ENCODE measurements at regions not wholly inside any gene's neighbourhood (a gene's known extent, or its start where the extent isn't known, plus 50 kb on each side); places are given as distances from the start of the nearest gene placed in this dataset.

DNA sequence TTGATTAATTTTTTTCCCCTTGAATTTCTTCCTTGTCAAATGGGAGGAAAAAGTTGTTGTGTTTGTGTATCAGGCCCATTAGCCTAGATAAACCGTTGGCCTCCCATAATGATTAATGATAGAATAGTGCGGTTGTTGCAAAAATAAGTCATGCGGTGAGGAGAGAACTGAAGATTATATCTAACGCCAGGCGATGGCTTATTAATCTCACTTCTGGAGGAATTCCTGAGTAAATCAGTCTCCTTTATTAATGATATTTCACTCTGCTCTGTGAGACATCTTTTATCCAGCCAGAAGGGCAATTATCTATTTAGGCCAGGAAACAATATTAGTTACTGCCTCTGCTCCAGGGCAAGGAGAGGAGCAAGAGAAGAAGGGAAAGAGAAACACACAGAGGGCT, 107.3 kb downstream of the IRX5 start:
- H3K9ac ChIP-seq (ENCODE audit: low read depth in 2 of 2, low read length in 2 of 2): no peak overlapping the region
- no peak overlapping the region for H3K27ac ChIP-seq
- H3K4me3 ChIP-seq: no peak overlapping the region
- intact Hi-C loops (cut with DNase I): no loop called here
- H3K9me3 ChIP-seq: no peaks in the 10 kb centered on the region
- no peak for DNase-seq
- H3K27me3 ChIP-seq: no peaks in the 10 kb centered on the region
- no peaks in the 10 kb centered on the region for H3K36me3 ChIP-seq
- TF ChIP-seq, protein P1, sequence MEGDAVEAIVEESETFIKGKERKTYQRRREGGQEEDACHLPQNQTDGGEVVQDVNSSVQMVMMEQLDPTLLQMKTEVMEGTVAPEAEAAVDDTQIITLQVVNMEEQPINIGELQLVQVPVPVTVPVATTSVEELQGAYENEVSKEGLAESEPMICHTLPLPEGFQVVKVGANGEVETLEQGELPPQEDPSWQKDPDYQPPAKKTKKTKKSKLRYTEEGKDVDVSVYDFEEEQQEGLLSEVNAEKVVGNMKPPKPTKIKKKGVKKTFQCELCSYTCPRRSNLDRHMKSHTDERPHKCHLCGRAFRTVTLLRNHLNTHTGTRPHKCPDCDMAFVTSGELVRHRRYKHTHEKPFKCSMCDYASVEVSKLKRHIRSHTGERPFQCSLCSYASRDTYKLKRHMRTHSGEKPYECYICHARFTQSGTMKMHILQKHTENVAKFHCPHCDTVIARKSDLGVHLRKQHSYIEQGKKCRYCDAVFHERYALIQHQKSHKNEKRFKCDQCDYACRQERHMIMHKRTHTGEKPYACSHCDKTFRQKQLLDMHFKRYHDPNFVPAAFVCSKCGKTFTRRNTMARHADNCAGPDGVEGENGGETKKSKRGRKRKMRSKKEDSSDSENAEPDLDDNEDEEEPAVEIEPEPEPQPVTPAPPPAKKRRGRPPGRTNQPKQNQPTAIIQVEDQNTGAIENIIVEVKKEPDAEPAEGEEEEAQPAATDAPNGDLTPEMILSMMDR (IDR thresholded peaks at IDR 0.05): no peak
- no peaks in the 10 kb centered on the region for H3K4me1 ChIP-seq

DNA sequence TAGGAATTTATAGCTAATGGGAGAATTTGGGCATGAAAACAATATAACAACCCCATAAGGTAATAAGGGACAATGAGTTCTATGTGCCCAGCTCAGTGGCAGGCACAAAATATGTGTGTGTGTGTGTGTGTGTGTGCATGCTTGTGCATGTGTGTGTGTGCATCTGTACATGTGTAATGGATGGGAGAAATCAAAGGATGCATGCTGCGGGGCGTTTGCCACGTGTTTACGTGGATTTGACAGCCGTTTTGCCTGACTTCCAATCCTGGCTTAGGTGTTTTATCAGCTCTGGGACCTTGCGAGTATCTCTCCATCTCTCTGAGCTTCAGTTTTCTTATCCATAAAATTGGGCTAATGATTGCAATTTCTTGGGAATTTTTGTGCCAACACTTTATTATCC, 108.4 kb downstream of the IRX5 start:
- no peak overlapping the region for H3K4me3 ChIP-seq
- no peak overlapping the region for H3K27ac ChIP-seq
- no peaks in the 10 kb centered on the region for H3K4me1 ChIP-seq
- no peak overlapping the region for H3K9ac ChIP-seq (ENCODE audit: low read depth in 2 of 2, low read length in 2 of 2)
- no peaks in the 10 kb centered on the region for H3K36me3 ChIP-seq
- intact Hi-C loops (cut with DNase I): no loop called here
- TF ChIP-seq, protein P1 (IDR thresholded peaks at IDR 0.05): no peak
- no peaks in the 10 kb centered on the region for H3K9me3 ChIP-seq
- H3K27me3 ChIP-seq: no peaks in the 10 kb centered on the region
- no peak for DNase-seq

DNA sequence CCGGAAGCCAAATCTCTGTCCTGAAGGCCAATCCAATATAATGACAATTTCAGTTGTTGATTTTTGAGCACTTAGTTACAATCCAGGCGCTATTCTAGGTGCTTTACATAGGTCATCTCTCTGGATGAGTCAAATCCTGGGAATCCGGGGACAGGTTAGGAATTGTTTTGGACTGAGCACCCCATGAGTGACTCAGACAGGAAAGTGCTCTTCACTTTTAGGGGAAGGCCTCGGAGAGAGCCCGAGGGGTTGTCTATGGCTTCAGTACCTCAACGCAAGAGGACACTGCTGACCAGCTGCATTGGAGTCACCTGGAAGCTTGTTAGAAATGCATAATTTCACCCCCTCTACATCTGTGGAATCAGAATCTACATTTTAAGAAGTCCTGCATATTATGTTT, 108.8 kb downstream of the IRX5 start:
- no peaks in the 10 kb centered on the region for H3K27me3 ChIP-seq
- no peaks in the 10 kb centered on the region for H3K9me3 ChIP-seq
- no peaks in the 10 kb centered on the region for H3K4me1 ChIP-seq
- H3K9ac ChIP-seq (ENCODE audit: low read depth in 2 of 2, low read length in 2 of 2): no peak overlapping the region
- no peaks in the 10 kb centered on the region for H3K36me3 ChIP-seq
- no peak overlapping the region for H3K27ac ChIP-seq
- TF ChIP-seq, protein P1 (IDR thresholded peaks at IDR 0.05): no peak
- no peak overlapping the region for H3K4me3 ChIP-seq
- intact Hi-C loops (cut with DNase I): no loop called here
- no peak for DNase-seq

DNA sequence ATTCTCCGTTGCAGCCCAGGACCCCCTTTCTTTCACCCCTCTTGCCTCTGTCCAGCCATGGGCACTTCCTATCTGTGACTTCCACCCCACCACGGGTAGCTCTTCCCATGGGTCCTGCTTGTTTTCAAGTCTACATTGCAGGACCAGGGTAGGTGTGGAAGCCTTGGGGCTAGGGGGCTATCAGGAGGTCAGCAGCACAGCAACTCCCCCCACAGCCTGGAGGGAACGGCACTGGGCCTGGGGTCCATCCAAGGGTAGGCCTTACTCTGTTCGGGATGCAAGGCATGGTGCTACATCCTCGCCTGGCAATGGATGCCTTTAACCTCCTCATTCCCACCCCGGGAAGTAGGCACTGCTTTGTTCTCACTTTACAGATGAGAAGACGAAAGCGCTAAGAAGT, 109.3 kb downstream of the IRX5 start:
- TF ChIP-seq, protein P1 (IDR thresholded peaks at IDR 0.05): no peak
- Histone ChIP-seq H3K36me3 (no peaks in the 10 kb centered on the region), H3K27me3 (no peaks in the 10 kb centered on the region), H3K9me3 (no peaks in the 10 kb centered on the region), H3K9ac (ENCODE audit: low read depth in 2 of 2, low read length in 2 of 2) (no peak overlapping the region), H3K4me1 (no peaks in the 10 kb centered on the region), H3K27ac (no peak overlapping the region), H3K4me3 (no peak overlapping the region)
- no peak for DNase-seq
- intact Hi-C loops (cut with DNase I): loop anchor here (5.0 kb wide), 1 partner anchor 222 kb away; no protein-coding TSS in a partner anchor

DNA sequence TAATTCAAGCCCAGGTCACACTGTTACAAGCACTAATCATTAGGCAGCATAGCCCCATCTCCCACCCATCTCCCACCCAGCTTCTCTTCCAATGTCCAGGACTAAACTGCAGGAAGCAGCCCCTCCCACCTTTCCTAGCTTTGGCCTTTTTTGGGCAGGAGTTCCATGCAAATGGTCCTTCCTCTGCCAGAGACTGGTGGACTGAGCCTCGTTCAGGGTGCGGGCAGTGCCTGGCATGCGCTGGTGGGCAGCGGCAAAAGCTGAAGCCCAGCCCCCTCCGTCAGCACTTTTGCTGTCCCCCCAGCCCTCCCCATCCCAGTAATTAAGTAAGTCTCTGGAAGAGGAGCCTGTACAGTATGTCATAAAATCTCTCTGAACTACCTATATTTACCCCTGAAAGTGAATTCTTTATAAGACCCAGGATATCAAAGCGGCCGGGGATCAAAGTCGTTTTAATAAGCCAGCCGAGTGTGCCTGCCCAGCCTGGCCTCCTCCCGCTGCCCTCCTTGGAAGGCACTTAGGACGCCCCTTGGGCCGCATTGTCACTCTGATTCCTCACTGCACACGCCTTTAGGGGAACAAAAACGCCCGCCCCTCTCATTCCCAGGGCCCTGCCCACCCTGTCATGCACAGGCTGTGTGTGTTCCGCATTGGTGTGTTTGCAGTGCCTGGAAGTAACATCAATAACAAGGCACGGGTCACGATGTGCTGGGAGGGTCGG, 109.9 kb downstream of the IRX5 start:
- intact Hi-C loops (cut with DNase I): loop anchor here (5.0 kb wide), 1 partner anchor 222 kb away; no protein-coding TSS in a partner anchor
- Histone ChIP-seq H3K4me3 (no peak overlapping the region), H3K9ac (ENCODE audit: low read depth in 2 of 2, low read length in 2 of 2) (no peak overlapping the region), H3K27ac (no peak overlapping the region), H3K4me1 (no peaks in the 10 kb centered on the region), H3K27me3 (no peaks in the 10 kb centered on the region), H3K9me3 (no peaks in the 10 kb centered on the region), H3K36me3 (no peaks in the 10 kb centered on the region)
- DNase-seq: no peak
- TF ChIP-seq, protein P1 (IDR thresholded peaks at IDR 0.05): no peak
